HK-2 (cell line): ENCODE measurements at regions not wholly inside any gene's neighbourhood (a gene's known extent, or its start where the extent isn't known, plus 50 kb on each side); places are given as distances from the start of the nearest gene placed in this dataset.
"Not testable (repeated sequence)": the region's sequence is repeated elsewhere in the genome, so short reads cannot be mapped to it uniquely, and the experiment has no call there.

ENCODE experiments used
- DNase-seq: peaks from one replicate; pipeline ENCODE4 v3.0.0-alpha.2; 2018; ENCODE audit not compliant: unreplicated experiment

DNA sequence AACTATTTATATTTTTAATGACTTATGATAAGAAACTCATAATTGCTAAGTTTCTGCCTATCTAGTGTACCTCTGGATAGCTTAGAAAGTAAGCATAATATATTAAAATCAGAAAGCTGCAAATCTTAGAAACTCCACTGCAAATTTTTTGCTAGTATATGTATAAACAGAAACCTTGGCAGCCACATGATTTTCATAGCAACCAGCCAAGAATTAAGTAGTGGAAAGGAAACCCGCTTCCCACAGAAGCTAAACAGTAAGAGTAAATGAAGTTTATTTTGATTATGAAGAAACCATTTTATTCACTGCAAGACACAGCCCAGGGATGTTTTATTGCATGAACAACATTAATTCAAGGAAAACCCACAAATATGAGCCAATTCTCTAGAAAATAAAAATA lies 872.5 kb upstream of the ADGRL3 start:
- no peak for DNase-seq

DNA sequence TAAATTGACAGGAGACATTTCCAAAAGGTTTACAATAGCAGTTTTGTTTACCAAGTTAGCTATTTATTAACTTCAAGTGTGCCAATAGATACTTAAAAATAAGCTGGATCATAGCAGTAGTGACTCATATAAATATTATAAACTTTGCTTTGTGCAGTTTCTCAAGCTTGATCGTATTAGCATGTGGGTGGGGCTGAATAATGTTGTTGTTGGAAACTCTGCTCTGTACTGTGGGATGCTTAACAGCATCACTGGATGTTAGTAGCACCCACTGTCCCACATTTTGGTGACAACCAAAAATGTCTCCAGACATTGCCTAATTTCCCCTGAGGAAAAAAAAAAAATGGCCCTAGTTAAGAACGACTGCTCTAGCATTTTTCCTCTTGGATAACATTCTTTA lies 855.2 kb upstream of the ADGRL3 start:
- no peak for DNase-seq

DNA sequence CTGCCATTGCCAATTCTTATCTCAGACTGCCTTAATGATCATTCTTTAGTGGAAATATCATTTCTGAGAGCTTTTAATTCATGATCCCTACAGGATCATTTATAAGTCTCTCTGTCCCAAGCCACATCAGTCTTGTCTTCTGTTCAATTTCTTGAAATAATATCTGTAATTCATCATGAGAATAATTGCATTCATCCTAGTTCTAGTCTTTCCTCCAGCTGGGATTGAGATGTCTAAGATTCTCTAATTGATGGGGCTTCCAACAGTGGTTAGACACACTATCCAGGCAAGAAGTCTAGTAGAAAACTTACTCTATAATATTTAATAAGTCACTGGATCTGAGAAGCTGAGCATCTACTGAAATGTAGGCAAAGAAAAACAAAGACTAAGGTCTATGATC lies 854.7 kb upstream of the ADGRL3 start:
- DNase-seq: no peak

DNA sequence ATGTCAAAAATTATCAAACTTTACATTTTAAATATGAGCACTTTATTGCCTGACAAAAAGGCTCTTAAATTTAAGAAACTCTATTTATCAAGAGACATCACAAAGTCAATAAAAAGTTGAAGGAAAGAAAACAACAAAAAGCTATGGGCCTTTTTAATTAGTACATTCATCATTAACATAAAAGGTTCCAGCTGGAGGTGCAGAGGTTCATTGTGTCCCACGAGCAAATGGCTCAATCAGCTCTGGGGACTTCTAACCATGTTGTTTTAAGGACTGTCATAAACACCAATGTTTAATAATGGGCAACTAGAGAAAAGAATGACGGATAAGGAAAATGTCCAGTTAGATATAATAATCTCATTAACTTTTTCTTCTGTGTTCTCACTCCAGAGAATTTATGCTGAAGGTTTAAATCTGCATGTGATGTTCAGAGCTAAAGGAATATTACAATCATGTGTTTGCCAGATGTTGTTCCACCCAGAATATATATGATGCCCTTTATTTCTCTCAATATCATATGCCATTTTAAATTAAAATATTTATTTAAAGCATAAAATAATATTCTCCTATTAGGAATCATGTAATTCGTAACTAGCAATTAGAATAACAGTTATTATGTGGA lies 840.3 kb upstream of the ADGRL3 start:
- no peak for DNase-seq

DNA sequence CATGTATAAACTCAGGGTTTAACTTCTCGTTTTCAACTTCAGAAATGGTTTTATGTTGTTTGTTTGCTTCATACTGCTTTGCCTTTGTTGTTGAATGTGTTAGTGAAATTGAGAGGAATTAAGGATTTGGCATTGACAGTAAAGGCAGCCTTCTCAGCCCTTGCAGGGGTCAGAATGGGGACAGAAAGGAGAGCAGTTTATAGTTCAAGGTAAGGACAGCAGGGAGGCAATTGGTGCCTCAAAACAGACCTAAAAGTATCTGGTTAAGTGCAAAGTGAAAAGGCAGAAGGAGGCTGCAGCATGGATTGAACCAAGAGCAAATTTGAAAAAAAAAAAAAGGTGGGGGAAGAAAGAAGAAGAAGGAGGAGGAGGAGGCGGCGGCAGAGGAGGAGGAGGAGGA lies 835.0 kb upstream of the ADGRL3 start:
- DNase-seq: no peak

DNA sequence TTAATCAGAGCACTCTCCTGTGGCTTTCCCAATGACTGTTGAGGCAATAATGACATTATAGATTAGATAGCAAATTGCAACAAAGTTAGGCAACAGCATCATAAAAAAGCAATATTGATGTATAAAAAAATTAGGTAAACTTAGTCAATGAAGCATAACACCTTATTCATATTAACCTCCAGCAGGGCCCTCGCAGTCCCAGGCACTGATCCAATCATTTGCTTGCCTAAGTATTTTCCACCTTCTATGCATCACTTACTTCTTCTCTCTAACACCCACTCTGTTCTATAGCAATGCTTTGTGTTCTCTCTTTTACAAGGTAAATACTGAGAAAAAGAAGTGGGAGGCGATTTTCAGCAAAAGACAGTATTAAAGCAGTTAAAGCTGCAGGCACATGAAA lies 833.5 kb upstream of the ADGRL3 start:
- no peak for DNase-seq

DNA sequence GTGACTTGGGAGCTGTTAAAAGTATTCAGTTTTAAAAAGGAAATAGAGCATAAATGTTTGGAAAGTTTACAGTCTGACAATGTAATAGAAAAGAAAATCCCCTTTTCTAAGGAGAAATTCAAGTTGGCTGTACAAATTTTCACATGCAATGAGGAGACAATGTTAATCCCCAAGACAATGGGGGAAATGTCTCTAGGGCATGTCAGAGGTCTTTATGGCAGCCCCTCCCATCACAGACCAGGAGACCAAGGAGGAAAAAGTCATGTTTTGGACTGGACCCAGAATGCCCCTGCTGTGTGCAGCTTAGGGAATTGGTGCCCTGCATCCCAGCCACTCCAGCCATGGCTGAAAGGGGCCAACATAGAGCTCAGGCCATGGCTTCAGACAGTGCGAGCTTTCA lies 831.1 kb upstream of the ADGRL3 start:
- DNase-seq: no peak

DNA sequence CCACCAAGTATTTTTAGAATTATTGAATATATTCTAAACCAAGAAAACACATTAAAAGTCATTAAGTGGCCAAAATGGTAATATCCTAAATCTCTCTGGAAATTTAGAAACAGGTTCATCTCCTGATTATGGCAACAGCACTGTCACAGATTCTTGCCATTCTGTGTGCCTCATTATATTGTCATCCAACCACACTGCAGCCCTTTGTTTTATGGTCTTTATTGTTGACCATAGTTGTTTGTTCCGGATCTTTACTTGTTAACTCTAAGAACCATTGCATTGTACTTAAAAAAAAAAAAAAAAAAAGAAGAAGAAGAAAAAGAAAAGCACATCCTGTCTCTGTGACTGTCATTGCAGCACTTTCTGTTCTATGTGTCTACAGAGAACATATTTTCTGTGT lies 822.1 kb upstream of the ADGRL3 start:
- no peak for DNase-seq

DNA sequence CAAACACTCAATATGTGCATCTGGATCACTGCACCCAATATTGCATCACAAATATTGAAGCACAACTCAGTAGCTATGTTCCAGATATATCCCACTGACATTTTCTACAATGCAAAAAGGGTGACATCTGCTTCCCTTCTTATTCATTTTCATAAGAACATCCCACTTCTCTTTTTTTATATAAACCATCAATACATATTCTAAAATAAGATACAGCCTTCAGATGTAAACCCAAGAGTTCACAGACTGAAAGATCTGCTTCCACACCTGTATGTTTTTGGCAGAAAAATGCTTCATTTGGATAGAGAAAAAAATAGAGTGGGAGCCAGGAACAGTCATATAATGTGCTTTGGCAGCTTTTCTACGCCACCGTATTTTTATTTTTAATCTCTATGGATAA lies 815.6 kb upstream of the ADGRL3 start:
- DNase-seq: no peak

DNA sequence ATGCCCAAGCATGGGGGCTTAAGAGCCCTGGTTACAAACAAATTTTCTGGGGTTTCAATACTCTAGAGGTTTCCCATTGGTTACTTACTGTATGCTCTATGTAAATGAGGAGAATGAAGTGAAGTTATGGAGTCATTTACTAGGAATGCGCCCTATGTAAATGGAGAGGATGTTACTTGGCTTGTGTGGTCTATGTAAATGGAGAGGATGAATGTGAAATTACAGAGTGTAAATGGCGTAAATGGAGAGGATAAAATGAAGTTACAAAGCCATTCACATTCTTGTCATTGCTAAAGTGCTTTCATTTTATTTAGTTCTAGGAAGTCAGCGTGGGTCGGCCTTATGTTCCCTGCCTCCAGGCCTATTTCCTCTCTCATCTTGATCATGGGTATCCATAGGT lies 810.5 kb upstream of the ADGRL3 start:
- no peak for DNase-seq

DNA sequence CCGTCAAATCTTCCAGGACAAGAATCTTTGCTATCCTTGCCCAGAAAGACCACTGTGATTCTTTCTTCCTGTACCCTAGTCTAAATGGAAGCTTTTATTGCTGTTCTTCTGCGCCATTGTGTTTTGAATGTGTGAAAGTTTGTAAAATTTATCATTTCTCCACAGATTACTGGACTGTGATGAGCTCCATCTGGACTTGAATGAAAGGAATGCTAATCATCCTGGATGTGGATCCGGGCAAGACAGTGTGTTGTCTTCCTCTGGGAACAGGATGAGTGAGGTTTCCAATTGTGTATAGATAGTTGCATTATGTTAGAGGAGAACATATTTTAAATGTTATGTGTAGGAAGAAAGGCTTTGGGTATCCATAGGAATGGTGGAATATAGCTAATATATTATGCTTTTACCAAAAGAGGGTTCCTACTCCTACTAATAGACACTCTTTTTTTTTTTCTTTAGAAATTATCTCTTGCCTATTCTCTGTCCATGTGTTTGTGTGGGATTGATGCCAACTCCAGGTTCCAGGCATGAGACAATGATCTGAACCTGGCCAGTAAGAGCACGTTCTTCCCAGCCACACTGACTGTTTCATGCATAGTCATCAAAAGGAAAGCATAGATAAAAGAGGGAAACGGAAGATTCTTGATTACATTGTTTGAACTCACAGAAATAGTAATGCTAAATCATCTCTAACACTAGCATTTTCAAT lies 803.6 kb upstream of the ADGRL3 start:
- no peak for DNase-seq

DNA sequence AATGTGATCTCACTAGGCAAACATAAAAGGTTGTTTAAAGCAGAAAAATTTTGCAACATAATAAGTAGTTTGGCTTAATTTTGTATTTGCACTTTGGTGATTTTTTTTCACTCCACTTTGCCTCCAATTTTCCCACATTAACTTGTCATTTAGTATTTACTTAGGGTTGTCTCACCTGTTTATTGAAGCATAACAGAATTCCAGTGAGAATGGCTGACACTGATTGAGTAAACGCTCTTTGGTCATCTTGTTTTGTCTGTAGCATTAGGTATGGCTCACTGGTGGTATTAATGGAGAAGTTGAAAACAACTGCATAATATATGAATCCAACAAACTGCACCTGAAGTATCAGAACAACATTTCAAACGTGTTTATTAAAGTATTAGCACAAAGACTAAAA lies 799.5 kb upstream of the ADGRL3 start:
- no peak for DNase-seq

DNA sequence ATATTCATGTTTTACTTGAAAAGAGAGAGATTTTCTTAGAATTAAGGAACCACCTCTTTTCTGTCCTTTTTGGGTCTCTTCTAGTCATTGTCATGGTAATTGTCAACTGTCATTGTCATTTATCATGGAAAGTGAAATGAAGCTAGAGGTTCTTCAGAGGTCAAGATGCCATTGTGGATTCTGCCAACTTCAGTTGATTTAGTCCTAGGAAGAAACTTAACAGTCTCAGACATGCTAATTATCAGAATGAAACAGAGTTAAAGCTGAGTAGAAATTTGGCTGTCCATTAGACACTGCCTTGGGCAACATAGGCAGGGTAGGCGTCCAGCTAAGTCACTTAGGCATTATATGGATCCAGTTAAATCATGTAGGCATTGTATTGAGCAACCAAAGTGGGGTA lies 796.1 kb upstream of the ADGRL3 start:
- DNase-seq: no peak

DNA sequence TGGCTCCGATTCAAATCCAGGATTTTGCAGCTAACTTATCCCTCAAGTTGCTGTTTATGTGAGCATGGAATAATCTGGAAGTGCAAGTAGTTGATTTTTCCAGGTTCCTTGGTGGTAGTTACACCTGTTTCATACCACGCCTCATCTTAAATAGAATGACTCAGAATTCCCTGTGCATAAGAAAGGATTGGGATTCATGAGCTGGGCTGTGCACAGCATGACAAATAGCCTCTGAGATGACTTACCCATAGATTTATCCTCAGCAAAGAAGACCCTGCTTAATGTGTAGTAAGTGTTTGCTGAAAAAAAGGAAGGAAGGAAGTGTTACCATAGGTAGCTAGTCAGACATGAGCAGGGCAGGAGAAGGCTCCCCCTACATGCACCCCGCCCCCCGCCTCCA lies 777.7 kb upstream of the ADGRL3 start:
- no peak for DNase-seq

DNA sequence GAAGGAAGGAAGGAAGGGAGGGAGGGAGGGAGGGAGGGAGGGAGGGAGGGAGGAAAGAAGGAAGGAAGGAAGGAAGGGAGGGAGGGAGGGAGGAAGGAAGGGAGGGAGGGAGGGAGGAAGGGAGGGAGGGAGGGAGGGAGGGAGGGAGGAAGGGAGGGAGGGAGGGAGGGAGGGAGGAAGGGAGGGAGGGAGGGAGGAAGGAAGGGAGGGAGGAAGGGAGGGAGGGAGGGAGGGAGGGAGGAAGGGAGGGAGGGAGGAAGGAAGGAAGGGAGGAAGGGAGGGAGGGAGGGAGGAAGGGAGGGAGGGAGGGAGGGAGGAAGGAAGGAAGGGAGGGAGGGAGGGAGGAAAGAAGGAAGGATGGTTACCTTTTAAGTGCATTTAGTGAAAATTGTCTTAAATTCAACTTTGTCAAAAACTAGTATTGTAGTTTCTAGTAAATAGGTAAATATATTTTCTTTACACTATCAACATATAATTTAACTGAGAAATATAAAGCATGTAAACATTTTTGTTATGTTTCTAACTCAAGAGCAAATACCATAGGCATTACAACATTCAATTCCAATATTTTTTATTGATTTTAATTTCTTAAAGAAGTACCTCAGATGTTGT lies 776.4 kb upstream of the ADGRL3 start:
- DNase-seq: not testable (repeated sequence)

DNA sequence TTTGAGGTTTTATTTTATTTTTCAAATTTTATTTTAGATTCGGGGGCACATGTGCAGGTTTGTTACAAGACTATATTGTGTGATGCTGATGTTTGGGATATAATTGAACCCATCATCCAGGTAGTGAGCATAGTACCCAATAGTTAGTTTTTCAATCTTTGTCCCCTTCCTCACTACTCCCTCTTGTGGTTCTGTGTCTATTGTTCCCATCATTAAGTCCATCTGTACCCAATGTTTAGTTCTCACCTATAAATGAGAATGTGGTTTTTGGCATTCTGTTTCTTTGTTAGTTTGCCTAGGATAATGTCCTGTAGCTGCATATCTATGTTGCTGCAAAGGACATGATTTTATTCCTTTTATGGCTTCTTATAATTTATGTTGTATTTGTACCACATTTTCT lies 767.2 kb upstream of the ADGRL3 start:
- no peak for DNase-seq

DNA sequence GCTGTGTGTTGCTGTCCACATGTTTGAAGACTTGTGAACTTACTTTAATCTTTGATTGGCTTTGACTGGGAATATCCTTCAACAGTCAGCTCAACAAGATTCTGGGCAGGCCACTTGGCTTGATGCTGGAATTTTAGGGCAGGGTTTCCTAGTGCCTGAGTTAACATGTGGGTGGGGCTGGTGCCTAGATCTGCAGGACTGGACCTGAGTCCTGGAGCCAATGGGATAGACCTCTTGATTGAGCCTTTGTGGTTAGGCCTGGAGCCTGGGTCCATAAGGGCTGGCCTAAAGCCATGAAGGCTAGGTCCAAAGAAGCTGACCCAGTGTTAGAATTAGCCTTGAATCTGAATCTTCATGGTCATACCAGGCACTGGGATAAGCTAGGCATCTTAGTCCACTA lies 757.1 kb upstream of the ADGRL3 start:
- DNase-seq: no peak

DNA sequence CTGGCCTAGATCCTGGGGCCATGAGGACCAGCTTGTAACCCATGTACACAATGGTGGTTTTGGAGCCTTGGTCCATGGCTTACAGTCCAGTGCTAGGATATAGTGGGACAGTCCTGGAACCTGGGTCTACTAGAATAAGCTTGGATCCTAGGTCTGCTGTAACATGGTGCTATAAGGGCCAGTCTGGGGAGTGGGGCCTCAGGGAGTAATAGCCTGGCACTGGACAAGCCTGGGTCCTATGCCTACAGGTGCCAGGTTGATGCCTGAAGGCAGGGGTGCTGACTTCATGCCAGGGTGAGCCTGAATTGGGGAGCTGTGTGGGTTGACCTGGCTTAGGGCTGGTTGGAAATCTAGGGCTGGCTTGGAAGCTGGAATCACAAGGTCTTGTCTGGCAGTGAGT lies 756.3 kb upstream of the ADGRL3 start:
- DNase-seq: no peak

DNA sequence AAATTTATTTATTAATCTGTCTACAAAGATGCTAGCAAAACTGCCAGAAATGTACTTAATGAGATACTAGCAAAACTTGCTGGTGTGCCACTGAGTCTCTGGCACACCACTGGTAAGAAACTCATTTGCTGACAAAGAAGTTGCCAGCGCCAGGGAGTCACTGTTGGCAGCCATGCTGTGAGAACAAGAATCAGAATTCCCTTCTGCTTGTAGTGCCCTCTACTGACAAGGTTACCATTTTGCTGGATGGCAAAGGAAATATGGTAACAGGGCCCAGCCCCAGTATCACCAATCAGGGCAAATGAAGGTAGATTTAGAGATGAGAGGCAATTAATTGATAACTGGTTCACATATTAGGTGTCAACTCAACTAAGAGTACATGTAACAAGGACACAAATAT lies 750.1 kb upstream of the ADGRL3 start:
- DNase-seq: no peak

DNA sequence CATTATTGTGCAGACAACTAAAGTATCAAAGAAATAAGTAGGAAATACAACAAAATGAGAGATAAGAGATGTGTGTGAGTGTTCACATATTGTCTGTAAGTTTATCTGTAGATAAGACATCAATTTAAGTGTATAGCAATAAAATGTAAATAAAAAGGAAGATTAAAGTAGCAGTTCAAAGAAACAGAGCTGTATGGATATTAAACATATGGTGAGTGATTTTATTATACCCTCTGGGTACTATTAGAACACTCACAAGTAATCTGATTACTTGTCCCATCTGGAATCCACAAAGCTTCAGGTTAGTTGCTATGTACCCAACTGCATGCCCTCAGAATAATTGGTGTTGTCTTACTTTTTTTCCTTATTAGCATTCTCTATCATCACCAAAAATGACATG lies 747.9 kb upstream of the ADGRL3 start:
- no peak for DNase-seq

DNA sequence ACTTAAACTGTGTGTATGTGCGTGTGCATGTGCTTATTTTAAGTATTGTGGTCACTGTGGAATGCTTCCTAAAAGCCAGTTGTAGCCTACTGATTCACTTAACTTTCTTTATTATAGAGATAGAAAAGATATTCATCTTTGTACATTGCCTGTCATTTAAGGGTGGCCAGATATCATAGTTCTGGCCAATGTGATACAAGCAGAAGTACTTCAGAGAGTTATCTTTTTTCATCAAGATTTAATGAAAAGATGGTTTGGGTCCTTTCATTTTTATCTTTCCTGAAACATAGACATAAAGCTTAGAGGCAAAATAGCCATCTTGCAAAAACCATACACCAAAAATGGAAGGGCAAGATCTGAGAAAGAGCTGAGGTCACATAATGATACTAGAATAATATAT lies 744.7 kb upstream of the ADGRL3 start:
- DNase-seq: no peak

DNA sequence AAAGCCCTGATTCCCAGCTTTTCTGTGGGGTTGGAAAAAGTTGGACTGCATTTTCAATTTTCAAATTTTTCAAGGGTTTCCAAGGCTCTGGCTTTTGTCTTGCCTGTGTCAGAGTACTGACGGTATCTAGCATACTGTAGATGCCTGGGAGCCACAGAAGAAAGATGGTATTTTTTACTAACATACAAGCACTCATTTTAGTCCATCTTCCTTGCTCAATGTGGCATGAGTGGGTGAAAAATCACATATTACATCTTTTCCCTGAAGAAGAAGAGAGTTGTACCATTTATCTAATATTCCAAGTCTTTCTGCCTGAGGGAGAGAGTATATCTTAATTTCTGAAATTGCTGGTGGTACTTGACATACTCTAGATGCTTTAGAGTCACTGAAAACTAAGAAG lies 738.6 kb upstream of the ADGRL3 start:
- DNase-seq: no peak

DNA sequence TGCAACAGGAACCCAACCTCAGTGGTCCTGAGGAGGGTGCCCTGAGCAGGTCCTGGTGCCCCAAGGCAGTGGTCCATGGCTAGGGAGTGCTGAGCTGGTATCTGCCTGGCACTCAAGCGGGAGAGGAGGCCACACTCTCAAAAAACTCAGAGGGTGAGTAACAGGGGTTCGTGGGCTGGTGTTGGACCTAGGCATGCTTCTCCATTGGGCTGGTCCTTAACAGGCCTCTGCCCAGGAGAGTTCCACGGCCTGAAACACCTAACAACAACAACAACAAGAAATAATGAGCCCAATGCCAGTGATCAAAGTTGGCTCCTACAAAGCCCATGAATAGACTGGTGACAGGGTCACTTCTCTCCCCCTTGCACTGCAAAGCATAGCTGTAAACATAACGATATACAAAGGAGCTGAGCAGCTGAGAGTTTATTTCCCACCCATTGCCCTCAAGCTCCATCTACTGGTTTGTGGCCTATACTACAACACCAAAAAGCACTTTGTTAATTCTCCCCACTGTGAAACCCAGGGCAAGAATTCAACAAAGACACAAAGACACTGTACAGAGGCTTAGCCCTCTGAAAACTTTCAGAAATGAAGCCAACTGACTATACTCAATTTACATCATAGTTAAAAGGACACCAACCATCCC lies 736.1 kb upstream of the ADGRL3 start:
- DNase-seq: peak; percentile 9
